Muscle of leg (tissue), 3 donors: ENCODE measurements at regions not wholly inside any gene's neighbourhood (a gene's known extent, or its start where the extent isn't known, plus 50 kb on each side); places are given as distances from the start of the nearest gene placed in this dataset.

Experiments used
- DNase-seq: peaks from one replicate; pipeline ENCODE4 v3.0.0; 2013
- H3K27ac ChIP-seq: one replicate; pipeline ENCODE4 v1.5.1; 2013; ENCODE audit warnings: mild to moderate bottlenecking, low read length, control low read depth
- H3K27me3 ChIP-seq: one replicate; pipeline ENCODE4 v1.6.1; 2013; ENCODE audit warnings: low read length; ENCODE audit not compliant: control insufficient read depth, insufficient read depth
- H3K36me3 ChIP-seq: one replicate; pipeline ENCODE4 v1.6.1; 2013; ENCODE audit warnings: low read length; ENCODE audit not compliant: control insufficient read depth, insufficient read depth
- H3K4me1 ChIP-seq: one replicate; pipeline ENCODE4 v1.6.1; 2013; ENCODE audit warnings: low read length; ENCODE audit not compliant: control insufficient read depth, insufficient read depth
- H3K4me3 ChIP-seq: one replicate; pipeline ENCODE4 v1.5.1; 2013; ENCODE audit warnings: low read length, control low read depth
- H3K9me3 ChIP-seq: replicated peaks from 2 replicates; pipeline ENCODE4 v1.6.1; 2013; ENCODE audit warnings: low read depth, low read length; ENCODE audit not compliant: control insufficient read depth
- WGBS: methylation state at CpG from one replicate; pipeline ENCODE4 v1.1.5; 2013; ENCODE audit warnings: missing lambda C conversion rate; ENCODE audit not compliant: insufficient coverage; 5-methylcytosine and 5-hydroxymethylcytosine counted together

DNA sequence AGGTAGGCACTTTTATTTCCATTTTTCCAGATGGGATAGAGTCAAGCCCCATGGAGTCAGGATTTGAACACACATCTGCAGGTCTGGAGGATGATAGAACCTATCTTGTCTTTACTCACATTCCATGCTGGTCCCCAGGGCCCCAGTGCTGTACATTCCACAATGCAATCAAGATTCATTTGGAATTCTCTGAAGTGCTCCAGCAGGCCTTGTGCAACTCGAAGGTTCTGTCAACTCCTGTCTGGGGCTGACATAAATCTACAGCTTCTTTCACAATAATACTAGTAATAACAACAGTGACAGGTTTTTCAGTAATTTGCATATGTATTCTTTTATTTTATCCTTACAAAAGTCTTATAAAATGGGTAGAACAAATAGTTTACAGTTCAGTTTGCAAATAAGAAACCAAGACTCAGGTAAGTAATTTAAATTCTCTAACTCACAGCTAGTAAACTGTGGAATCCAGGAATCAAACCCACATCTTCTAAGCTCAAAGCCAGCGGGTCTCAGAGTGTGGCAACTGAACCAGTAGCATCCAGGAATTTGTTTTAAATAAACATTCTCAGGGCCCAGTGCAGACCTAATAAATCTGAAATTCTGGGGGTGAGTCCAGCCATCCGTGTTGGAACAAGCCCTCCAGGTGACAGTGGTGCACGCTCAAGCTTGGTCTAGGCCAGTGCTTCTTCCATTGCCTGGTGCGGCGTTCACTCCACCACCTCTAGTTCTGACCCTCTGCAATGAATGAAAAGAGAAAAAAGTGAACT, 137.0 kb upstream of the TNFAIP3 start:
- Histone ChIP-seq H3K27me3 (no peaks in the 10 kb centered on the region), H3K4me3 (no peak overlapping the region), H3K4me1 (no peaks in the 10 kb centered on the region), H3K9me3 (no peaks in the 10 kb centered on the region), H3K27ac (no peak overlapping the region), H3K36me3 (no peaks in the 10 kb centered on the region)
- DNase-seq: no peak
- 83% methylated on average over 1 of the region's 6 CpGs for WGBS

DNA sequence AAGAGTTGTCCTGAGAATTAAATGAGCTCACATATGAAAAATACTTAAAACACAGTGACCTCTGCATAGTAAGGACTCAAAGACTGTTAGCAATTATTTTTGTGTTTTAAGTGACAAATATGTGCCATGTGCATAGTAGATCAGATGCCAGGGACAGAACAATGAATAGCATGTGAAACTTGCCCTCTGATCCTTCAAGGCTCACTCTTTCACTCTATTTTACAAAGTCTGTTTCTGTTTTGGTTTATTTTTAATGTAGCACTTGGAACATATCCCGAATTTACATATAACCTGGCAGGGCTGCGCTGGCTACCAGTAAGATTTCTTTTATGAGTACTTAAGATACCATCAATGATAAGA, 135.5 kb upstream of the TNFAIP3 start:
- no peak overlapping the region for H3K4me3 ChIP-seq
- DNase-seq: no peak
- H3K27ac ChIP-seq: no peak overlapping the region
- peaks cover under 1% of the 10 kb centered on the region for H3K4me1 ChIP-seq
- no peaks in the 10 kb centered on the region for H3K36me3 ChIP-seq
- H3K9me3 ChIP-seq: no peaks in the 10 kb centered on the region
- no CpG with 5 or more reads among the region's 2 CpGs for WGBS
- no peaks in the 10 kb centered on the region for H3K27me3 ChIP-seq

DNA sequence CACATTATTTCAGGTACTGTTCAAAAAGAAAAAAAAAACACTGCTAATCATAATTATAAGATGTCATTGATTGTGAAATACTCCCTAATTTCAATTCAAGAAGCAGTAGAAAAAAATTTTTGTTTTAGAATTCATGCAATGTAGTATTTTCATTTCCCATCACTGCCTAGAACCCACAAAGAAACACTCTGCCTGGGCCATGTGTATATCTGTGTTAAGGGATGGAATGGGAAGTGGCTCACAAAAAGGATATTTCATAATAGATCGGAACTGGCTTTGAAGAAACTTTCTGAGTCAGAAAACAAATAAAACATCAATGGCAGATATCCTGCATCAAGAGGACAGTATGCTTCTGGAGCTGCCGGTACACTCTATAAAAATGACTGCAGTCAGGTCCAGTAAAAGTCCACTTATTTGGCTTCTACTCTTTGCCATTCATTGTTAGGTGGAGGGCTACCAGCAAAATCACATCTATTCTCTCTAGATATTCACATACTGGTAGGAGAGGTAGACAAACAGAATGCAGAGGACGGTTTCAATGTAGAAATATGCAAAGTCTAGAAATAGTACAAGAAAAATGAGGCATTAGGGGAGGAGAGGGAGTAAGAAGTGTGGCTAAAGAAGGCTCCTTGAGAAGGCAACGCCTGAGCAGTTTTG, 135.0 kb upstream of the TNFAIP3 start:
- no peaks in the 10 kb centered on the region for H3K9me3 ChIP-seq
- peaks cover 3% of the 10 kb centered on the region for H3K4me1 ChIP-seq
- no peak overlapping the region for H3K27ac ChIP-seq
- WGBS: 90% methylated on average over 2 of the region's 4 CpGs
- H3K4me3 ChIP-seq: no peak overlapping the region
- no peaks in the 10 kb centered on the region for H3K27me3 ChIP-seq
- no peak for DNase-seq
- H3K36me3 ChIP-seq: no peaks in the 10 kb centered on the region

DNA sequence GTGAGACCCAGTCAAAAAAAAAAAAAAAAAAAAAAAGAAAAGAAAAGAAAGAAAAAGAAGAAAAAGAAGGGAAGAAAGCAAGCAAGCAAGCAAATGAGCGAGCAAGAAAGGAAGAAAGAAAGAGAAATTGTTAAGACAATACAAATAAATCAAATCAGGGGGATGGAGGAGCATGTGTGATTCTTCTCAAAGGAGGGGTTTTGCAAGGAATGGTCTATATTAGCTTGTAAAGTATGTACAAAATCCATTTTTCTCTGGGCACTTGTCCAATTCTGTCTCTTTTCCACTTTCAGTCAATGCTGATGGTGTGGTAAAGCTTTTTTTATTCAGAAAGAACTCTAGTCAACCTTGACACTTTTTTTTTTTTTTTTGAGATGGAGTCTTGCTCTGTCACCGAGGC, 133.7 kb upstream of the TNFAIP3 start:
- H3K36me3 ChIP-seq: no peaks in the 10 kb centered on the region
- peaks cover 3% of the 10 kb centered on the region for H3K4me1 ChIP-seq
- H3K27ac ChIP-seq: no peak overlapping the region
- no peak overlapping the region for H3K4me3 ChIP-seq
- no peaks in the 10 kb centered on the region for H3K27me3 ChIP-seq
- H3K9me3 ChIP-seq: no peaks in the 10 kb centered on the region
- no CpG with 5 or more reads among the region's 2 CpGs for WGBS
- no peak for DNase-seq

DNA sequence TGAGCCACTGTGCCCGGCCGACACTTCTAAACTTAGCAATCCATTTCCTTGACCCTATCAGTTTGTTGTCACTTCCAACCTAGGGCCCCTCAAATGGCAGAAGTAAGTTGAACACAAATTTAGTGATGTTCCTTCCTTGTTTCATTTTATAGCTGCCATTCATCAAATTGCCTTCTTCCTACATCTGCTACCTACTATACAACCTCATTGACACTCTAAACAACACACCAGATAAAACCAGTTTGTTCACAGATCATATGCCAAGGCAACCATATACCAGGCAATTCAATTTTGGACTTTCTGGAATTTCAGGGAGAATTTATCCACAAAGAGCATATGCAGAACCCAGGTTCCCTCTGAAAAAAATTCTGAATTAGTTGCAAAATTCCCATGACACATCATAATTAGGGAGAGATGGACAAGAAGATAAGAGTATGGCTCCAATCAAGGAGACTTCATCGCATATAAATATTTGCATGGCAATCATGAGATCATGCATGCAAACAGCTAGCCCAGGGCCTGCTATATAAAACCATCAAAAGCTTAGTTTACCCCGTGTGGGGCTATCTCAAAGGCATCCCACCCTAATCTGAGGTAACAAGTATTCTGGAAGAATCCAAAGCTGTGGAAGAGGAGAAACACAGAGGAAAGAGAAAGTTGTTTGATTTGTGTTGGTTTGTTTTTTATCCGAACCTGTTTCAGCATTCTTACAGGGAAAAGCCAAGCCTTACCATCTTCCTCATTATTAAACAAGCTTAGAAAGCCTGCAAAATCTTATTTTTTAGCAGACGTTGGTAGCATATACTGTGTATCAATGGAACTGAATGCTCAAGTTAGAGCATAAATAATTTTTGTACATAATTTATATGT, 132.8 kb upstream of the TNFAIP3 start:
- H3K4me1 ChIP-seq: peaks cover 3% of the 10 kb centered on the region
- no peak for DNase-seq
- 94% methylated on average over 2 of the region's 6 CpGs for WGBS

DNA sequence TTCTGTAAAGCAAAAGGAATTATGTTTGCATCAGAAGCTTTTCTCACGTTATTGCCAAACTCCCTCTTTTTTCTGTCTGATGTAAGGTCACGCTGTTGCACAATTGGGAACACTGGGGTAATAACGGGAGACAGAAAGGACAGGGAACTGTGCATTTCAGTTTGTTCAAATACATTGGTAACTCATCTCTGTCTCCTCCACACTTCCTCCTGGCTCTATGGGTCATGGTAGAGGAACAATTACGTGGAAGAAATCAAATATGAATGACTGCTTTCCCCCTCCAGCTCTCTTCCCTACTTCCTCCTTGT, 132.2 kb upstream of the TNFAIP3 start:
- Histone ChIP-seq H3K36me3 (no peaks in the 10 kb centered on the region), H3K27ac (no peak overlapping the region), H3K9me3 (no peaks in the 10 kb centered on the region), H3K27me3 (no peaks in the 10 kb centered on the region), H3K4me1 (peaks cover 3% of the 10 kb centered on the region), H3K4me3 (no peak overlapping the region)
- no peak for DNase-seq
- WGBS: no CpG with 5 or more reads among the region's 4 CpGs

More for the DNA sequence above, 132.8 kb upstream of the TNFAIP3 start:
- Histone ChIP-seq H3K27me3 (no peaks in the 10 kb centered on the region), H3K9me3 (no peaks in the 10 kb centered on the region), H3K36me3 (no peaks in the 10 kb centered on the region), H3K27ac (no peak overlapping the region), H3K4me3 (no peak overlapping the region)

DNA sequence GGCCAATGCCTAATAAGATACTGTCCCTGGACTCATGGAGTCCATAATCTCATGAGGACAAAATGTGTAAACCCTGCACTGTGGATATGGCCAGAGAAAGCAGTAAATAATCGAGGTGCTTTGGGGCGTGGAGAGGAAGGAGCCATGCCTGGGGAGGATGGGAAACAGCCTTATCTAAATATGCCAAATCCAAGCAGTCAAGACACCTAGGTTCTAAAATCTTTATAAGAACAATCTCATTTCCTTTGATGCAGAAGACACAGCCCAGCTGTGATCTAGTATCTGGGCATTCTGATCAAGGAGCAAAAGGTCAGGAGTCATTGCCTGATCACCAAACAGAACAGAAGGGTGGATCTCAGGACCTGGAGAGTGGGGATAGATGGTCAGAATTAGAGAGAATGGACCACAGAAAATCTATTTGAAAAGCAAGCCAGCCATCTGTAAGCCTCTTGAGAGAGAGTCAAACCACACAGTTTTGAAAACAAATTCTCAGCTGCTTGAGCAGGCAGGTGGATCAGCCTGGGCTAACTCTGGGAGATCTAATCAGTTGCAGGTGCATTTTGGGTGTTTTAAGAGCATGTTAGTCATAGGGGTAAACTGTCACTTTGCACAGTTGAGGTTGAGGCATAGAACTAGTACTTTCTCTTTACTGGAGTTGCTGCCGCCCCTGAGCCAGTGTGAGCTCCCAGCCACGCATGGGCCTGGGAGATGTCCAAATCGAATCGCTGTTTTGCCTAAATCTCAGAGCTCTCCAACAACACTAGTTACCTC, 130.8 kb upstream of the TNFAIP3 start:
- WGBS: no CpG with 5 or more reads among the region's 6 CpGs
- H3K4me1 ChIP-seq: peaks cover 3% of the 10 kb centered on the region
- no peak overlapping the region for H3K4me3 ChIP-seq
- DNase-seq: no peak
- no peak overlapping the region for H3K27ac ChIP-seq
- no peaks in the 10 kb centered on the region for H3K9me3 ChIP-seq
- H3K36me3 ChIP-seq: no peaks in the 10 kb centered on the region
- H3K27me3 ChIP-seq: no peaks in the 10 kb centered on the region

DNA sequence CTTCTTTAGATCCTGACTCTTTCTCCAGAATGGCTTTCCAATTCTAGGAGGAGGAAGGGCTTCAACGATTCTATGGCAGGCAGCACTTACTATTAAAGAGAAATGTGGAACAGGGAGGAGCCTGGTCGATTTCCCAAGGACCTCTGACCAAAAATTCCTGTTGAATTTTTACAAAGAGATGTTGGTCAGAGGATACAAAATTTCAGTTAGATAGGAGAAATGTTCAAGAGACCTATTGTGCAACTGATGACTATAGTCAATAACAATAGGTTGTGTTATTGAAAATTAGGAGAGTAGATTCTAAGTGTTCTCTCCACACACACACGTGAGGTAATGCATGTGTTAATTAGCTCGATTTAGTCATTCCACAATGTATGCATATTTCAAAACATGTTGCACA, 130.1 kb upstream of the TNFAIP3 start:
- Histone ChIP-seq H3K9me3 (no peaks in the 10 kb centered on the region), H3K27ac (no peak overlapping the region), H3K36me3 (no peaks in the 10 kb centered on the region), H3K27me3 (no peaks in the 10 kb centered on the region), H3K4me1 (peaks cover 3% of the 10 kb centered on the region), H3K4me3 (no peak overlapping the region)
- 63% methylated on average over 1 of the region's 4 CpGs for WGBS
- no peak for DNase-seq

DNA sequence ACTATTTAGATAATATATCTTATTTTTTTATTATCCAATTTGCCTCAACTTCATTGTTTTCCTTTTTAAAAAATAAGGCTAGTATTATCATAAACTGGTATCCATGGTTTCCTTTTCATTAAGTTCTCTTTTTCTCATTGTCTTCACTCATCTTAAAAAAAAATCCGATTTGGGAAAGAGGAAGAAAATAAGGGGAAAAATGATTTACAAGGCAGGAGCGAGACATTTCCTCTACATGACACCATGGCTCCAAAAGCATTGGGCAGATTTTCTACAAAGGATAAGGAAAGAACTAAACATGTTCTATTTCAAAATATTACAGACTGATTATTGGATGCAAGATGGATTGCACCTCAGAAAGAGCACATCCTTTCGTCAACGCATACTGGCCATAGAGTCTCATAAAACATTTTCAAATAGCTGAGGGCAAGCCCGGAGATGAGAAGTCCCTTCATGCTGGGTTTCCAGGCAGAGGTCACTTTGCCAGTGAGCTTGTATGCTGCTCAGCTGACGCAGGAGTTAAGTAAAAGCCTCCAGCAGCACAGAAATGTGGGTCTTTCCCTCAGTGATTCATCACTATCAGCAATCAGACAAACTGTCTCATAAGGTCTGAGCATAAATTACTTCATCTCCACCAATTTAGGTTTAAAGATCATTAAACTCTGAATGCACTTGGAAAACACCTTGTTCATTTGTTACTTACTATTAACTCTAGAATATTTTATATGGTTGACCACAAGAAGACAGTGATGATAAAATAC, 129.0 kb upstream of the TNFAIP3 start:
- Histone ChIP-seq H3K9me3 (no peaks in the 10 kb centered on the region), H3K4me1 (peaks cover 3% of the 10 kb centered on the region), H3K36me3 (no peaks in the 10 kb centered on the region), H3K4me3 (no peak overlapping the region), H3K27me3 (no peaks in the 10 kb centered on the region), H3K27ac (no peak overlapping the region)
- 77% methylated on average over 3 of the region's 6 CpGs for WGBS
- no peak for DNase-seq
